Keratinocyte (primary cell): ENCODE measurements at regions not wholly inside any gene's neighbourhood (a gene's known extent, or its start where the extent isn't known, plus 50 kb on each side); places are given as distances from the start of the nearest gene placed in this dataset.
"Not testable (repeated sequence)": the region's sequence is repeated elsewhere in the genome, so short reads cannot be mapped to it uniquely, and the experiment has no call there.

Source experiments
- DNase-seq: peaks from one replicate; pipeline ENCODE4 v3.0.0-alpha.2; 2011; ENCODE audit warnings: low read depth, missing footprints, low spot score
- FAIRE-seq: peaks from 2 replicates; lab custom pipeline; 2011; peaks lifted over from hg19 to GRCh38; lab: Jason Lieb, UNC
- H2AFZ ChIP-seq: 2 replicates; pipeline ENCODE4 v1.6.0; 2012; ENCODE audit warnings: low read length, control low read depth, inconsistent platforms; ENCODE audit not compliant: control insufficient read depth
- H3K27ac ChIP-seq: 2 replicates; pipeline ENCODE4 v1.5.1; 2011; ENCODE audit warnings: low read length; ENCODE audit not compliant: control insufficient read depth, insufficient read depth
- H3K27me3 ChIP-seq: 3 replicates; pipeline ENCODE4 v1.6.0; 2011; ENCODE audit warnings: low read length; ENCODE audit not compliant: control insufficient read depth, insufficient read depth; ENCODE audit errors: extremely low read depth
- H3K36me3 ChIP-seq, 2 experiments: 2 replicates in 1 of 2; 3 replicates in 1 of 2; pipeline ENCODE4 v1.5.1; 2011; ENCODE audit warnings: low read length in 2 of 2, mild to moderate bottlenecking in 1 of 2; ENCODE audit not compliant: control insufficient read depth in 2 of 2, insufficient read depth in 2 of 2; ENCODE audit errors: extremely low read depth in 1 of 2
- H3K4me1 ChIP-seq: 3 replicates; pipeline ENCODE4 v1.5.1; 2011; ENCODE audit warnings: low read length; ENCODE audit not compliant: control insufficient read depth, insufficient read depth; ENCODE audit errors: extremely low read depth
- H3K4me2 ChIP-seq: 3 replicates; pipeline ENCODE4 v1.6.0; 2011; ENCODE audit warnings: low read depth, low read length; ENCODE audit not compliant: control insufficient read depth, insufficient read depth; ENCODE audit errors: extremely low read depth
- H3K4me3 ChIP-seq, 3 experiments: fragments of 200-600 bp in 1 of 3; sonication (generic) in 1 of 3; 2 replicates in 2 of 3; 3 replicates in 1 of 3; pipeline ENCODE4 v1.5.1; 2011 to 2016; ENCODE audit warnings: low read length in 3 of 3, mild to moderate bottlenecking in 3 of 3, control low read depth in 2 of 3, inconsistent platforms in 1 of 3, low read depth in 1 of 3, mixed read lengths in 1 of 3, mixed run types in 1 of 3, moderate library complexity in 1 of 3; ENCODE audit not compliant: control insufficient read depth in 2 of 3, insufficient read depth in 2 of 3; ENCODE audit errors: extremely low read depth in 1 of 3
- H3K79me2 ChIP-seq: 2 replicates; pipeline ENCODE4 v1.6.0; 2012; ENCODE audit warnings: low read length; ENCODE audit not compliant: control insufficient read depth, insufficient read depth
- H3K9ac ChIP-seq: 3 replicates; pipeline ENCODE4 v1.6.0; 2011; ENCODE audit warnings: low read length; ENCODE audit not compliant: control insufficient read depth, insufficient read depth; ENCODE audit errors: extremely low read depth
- H3K9me1 ChIP-seq: 3 replicates; pipeline ENCODE4 v1.6.0; 2011; ENCODE audit warnings: low read length; ENCODE audit not compliant: control insufficient read depth, insufficient read depth; ENCODE audit errors: extremely low read depth
- H3K9me3 ChIP-seq: 2 replicates; pipeline ENCODE4 v1.5.1; 2012; ENCODE audit warnings: low read depth, low read length; ENCODE audit not compliant: control insufficient read depth
- H4K20me1 ChIP-seq: 3 replicates; pipeline ENCODE4 v1.6.0; 2011; ENCODE audit warnings: low read length; ENCODE audit not compliant: control insufficient read depth, insufficient read depth; ENCODE audit errors: extremely low read depth
- dilution Hi-C: fragments of 300-500 bp; cut with MboI; formaldehyde crosslinking; loops from one replicate; pipeline ENCODE4 v1.7.0; 2020; ENCODE audit warnings: low sequenced_read_pairs; ENCODE audit not compliant: extremely low pct_ligation_motif_present

GRCh38 chr9:39018107-39018506 lies 269.9 kb downstream of the CNTNAP3 start:
- H3K36me3 ChIP-seq, dilution Hi-C loops, H3K9ac ChIP-seq, DNase-seq, H3K27me3 ChIP-seq, H2AFZ ChIP-seq, H4K20me1 ChIP-seq, H3K4me2 ChIP-seq, H3K79me2 ChIP-seq, H3K4me1 ChIP-seq, H3K4me3 ChIP-seq, FAIRE-seq, H3K27ac ChIP-seq, H3K9me3 ChIP-seq, H3K9me1 ChIP-seq: not testable (repeated sequence)

- H3K9me3 ChIP-seq, H4K20me1 ChIP-seq, H3K4me1 ChIP-seq, dilution Hi-C loops, H3K27ac ChIP-seq, FAIRE-seq, H3K36me3 ChIP-seq, H3K9me1 ChIP-seq, H3K27me3 ChIP-seq, DNase-seq, H3K4me2 ChIP-seq, H3K9ac ChIP-seq, H3K79me2 ChIP-seq, H3K4me3 ChIP-seq, H2AFZ ChIP-seq: not testable (repeated sequence)
These were observed 272.8 kb downstream of the CNTNAP3 start for GRCh38 chr9:39015178-39015577.

GRCh38 chr9:39014805-39015123 lies 273.2 kb downstream of the CNTNAP3 start:
- H3K4me2 ChIP-seq, H3K4me1 ChIP-seq, H3K4me3 ChIP-seq, H3K36me3 ChIP-seq, H3K27ac ChIP-seq, H4K20me1 ChIP-seq, FAIRE-seq, DNase-seq, H3K9me1 ChIP-seq, H3K27me3 ChIP-seq, H2AFZ ChIP-seq, H3K9ac ChIP-seq, H3K9me3 ChIP-seq, dilution Hi-C loops, H3K79me2 ChIP-seq: not testable (repeated sequence)

GRCh38 chr9:39014096-39014804 lies 273.7 kb downstream of the CNTNAP3 start:
- H3K4me3 ChIP-seq, H2AFZ ChIP-seq, H3K9ac ChIP-seq, H3K4me2 ChIP-seq, H3K36me3 ChIP-seq, H3K9me1 ChIP-seq, DNase-seq, H3K9me3 ChIP-seq, H4K20me1 ChIP-seq, H3K4me1 ChIP-seq, H3K79me2 ChIP-seq, dilution Hi-C loops, FAIRE-seq, H3K27me3 ChIP-seq, H3K27ac ChIP-seq: not testable (repeated sequence)

- H3K27ac ChIP-seq, H3K9me1 ChIP-seq, H3K4me3 ChIP-seq, H3K4me2 ChIP-seq, H2AFZ ChIP-seq, H3K79me2 ChIP-seq, H3K9ac ChIP-seq, FAIRE-seq, H3K9me3 ChIP-seq, H3K27me3 ChIP-seq, dilution Hi-C loops, H3K4me1 ChIP-seq, H4K20me1 ChIP-seq, DNase-seq, H3K36me3 ChIP-seq: not testable (repeated sequence)
These were observed 278.2 kb downstream of the CNTNAP3 start for GRCh38 chr9:39009743-39010142.
